ENCODE measurements at regions not wholly inside any gene's neighbourhood (a gene's known extent, or its start where the extent isn't known, plus 50 kb on each side); places are given as distances from the start of the nearest gene placed in this dataset.

- TF ChIP-seq CTBP2 (IDR thresholded peaks at IDR 0.05; ENCODE audit: borderline replicate concordance, insufficient read depth, insufficient read length, low read length) (no peak), HDAC2 (IDR thresholded peaks at IDR 0.05; ENCODE audit: borderline replicate concordance in 1 of 2, low read depth in 2 of 2, low read length in 2 of 2) (no peak)
Measured at GRCh38 chr7:145168879-145169278, 333.0 kb upstream of the TPK1 start (continued).
